Vagina (tissue), 2 donors: ENCODE measurements at regions not wholly inside any gene's neighbourhood (a gene's known extent, or its start where the extent isn't known, plus 50 kb on each side); places are given as distances from the start of the nearest gene placed in this dataset.

Source experiments
- DNase-seq, 2 donors: peaks; one replicate each; pipeline ENCODE4 v3.0.0-alpha.2; 2017; ENCODE audit errors: extremely low spot score in 2 of 2
- H3K27ac ChIP-seq: fragments of 200-600 bp; sonication (generic); one replicate; pipeline ENCODE4 v1.5.1; 2019
- H3K27me3 ChIP-seq: fragments of 200-600 bp; sonication (generic); one replicate; pipeline ENCODE4 v1.5.1; 2019
- H3K36me3 ChIP-seq, 2 donors: fragments of 200-600 bp; sonication (generic); one replicate each; pipeline ENCODE4 v1.5.1; 2017 to 2019
- H3K4me1 ChIP-seq: fragments of 200-600 bp; sonication (generic); one replicate; pipeline ENCODE4 v1.5.1; 2019
- H3K4me3 ChIP-seq, 2 donors: fragments of 200-600 bp; sonication (generic); 1 replicate in 1 of 2; 2 replicates in 1 of 2; pipeline ENCODE4 v1.5.1; 2016 to 2019
- H3K9me3 ChIP-seq: fragments of 200-600 bp; sonication (generic); one replicate; pipeline ENCODE4 v1.5.1; 2019
- POLR2A ChIP-seq, 2 donors: fragments of 450-650 bp; IDR thresholded peaks; one replicate each; pipeline ENCODE4 v1.6.1; 2017; ENCODE audit warnings: antibody characterized with exemption in 2 of 2, mild to moderate bottlenecking in 2 of 2, moderate library complexity in 2 of 2
- POLR2AphosphoS5 ChIP-seq, 2 donors: sonication (generic); formaldehyde crosslinking; IDR thresholded peaks; one replicate each; pipeline ENCODE4 v1.9.0; 2017; ENCODE audit warnings: antibody characterized with exemption in 2 of 2, mild to moderate bottlenecking in 2 of 2, low read depth in 1 of 2; ENCODE audit not compliant: insufficient read depth in 1 of 2
- intact Hi-C: fragments of 100-400 bp; cut with DNase I; formaldehyde crosslinking; loops from one replicate; pipeline ENCODE4 v1.15.1; 2023
- TF ChIP-seq, protein P1 (sequence below), 3 experiments: fragments of 450-650 bp in 2 of 3; fragments of 200-600 bp in 1 of 3; sonication (generic) in 1 of 3; IDR thresholded peaks; one replicate each; pipeline ENCODE4 v1.5.1; 2017 to 2019; ENCODE audit warnings: antibody characterized with exemption in 3 of 3, mild to moderate bottlenecking in 2 of 3, moderate library complexity in 2 of 3

DNA sequence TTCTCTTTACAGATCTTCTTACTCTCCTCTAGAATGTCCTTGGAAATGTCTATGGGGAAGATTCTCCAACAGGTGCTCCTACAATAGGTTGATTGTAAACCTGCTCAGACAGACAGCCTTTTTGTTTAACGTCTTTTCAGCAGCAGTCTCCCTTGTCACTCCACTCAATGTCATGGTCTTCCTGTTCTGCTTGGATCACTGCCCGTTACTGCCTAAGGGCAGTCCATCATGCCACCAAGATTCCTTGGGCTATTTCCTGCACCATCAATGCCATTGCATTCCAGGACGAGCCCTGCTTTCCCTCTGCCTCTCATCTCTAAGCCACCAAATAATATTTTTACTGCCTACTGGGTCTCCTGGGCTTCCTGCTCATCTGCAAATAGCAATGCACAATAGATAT is 97.4 kb upstream of the GALNT5 start:
- Histone ChIP-seq H3K27ac (no peak overlapping the region), H3K4me3 (no peak overlapping the region), H3K9me3 (no peaks in the 10 kb centered on the region), H3K4me1 (no peaks in the 10 kb centered on the region), H3K36me3 (no peaks in the 10 kb centered on the region), H3K27me3 (no peaks in the 10 kb centered on the region)
- DNase-seq = no peak
- TF ChIP-seq POLR2AphosphoS5 (IDR thresholded peaks at IDR 0.05; ENCODE audit: insufficient read depth in 1 of 2, low read depth in 1 of 2) = no peak
- TF ChIP-seq POLR2A (IDR thresholded peaks at IDR 0.05) = no peak
- TF ChIP-seq, protein P1, sequence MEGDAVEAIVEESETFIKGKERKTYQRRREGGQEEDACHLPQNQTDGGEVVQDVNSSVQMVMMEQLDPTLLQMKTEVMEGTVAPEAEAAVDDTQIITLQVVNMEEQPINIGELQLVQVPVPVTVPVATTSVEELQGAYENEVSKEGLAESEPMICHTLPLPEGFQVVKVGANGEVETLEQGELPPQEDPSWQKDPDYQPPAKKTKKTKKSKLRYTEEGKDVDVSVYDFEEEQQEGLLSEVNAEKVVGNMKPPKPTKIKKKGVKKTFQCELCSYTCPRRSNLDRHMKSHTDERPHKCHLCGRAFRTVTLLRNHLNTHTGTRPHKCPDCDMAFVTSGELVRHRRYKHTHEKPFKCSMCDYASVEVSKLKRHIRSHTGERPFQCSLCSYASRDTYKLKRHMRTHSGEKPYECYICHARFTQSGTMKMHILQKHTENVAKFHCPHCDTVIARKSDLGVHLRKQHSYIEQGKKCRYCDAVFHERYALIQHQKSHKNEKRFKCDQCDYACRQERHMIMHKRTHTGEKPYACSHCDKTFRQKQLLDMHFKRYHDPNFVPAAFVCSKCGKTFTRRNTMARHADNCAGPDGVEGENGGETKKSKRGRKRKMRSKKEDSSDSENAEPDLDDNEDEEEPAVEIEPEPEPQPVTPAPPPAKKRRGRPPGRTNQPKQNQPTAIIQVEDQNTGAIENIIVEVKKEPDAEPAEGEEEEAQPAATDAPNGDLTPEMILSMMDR (IDR thresholded peaks at IDR 0.05) = no peak
- intact Hi-C loops = no loop called here

DNA sequence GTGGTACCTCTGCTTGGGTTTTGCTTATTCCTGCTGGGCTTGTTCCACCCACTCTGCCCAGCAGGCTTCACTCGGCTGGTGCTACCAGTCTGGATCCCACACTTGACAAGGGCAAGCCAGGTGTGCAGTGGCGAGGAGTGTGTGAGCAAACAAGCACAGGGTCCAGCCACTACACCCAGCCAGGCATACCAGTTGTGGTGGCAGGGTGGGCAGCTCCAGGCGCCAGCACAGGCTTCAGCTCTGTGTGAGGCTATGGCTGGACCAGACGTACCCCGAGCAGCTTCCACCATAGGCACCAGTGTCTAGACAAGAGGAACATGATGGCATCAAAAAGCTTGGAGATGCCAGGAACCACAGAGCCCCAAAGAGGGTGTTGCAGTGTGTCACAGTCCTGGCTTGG is 93.1 kb upstream of the GALNT5 start:
- no peak overlapping the region for H3K4me3 ChIP-seq
- H3K9me3 ChIP-seq = no peaks in the 10 kb centered on the region
- TF ChIP-seq POLR2A (IDR thresholded peaks at IDR 0.05) (no peak), POLR2AphosphoS5 (IDR thresholded peaks at IDR 0.05; ENCODE audit: insufficient read depth in 1 of 2, low read depth in 1 of 2) (no peak)
- TF ChIP-seq, protein P1 (IDR thresholded peaks at IDR 0.05) = no peak
- no peak overlapping the region for H3K27ac ChIP-seq
- H3K4me1 ChIP-seq = no peaks in the 10 kb centered on the region
- intact Hi-C loops = no loop called here
- no peaks in the 10 kb centered on the region for H3K27me3 ChIP-seq
- H3K36me3 ChIP-seq = no peaks in the 10 kb centered on the region
- no peak for DNase-seq

DNA sequence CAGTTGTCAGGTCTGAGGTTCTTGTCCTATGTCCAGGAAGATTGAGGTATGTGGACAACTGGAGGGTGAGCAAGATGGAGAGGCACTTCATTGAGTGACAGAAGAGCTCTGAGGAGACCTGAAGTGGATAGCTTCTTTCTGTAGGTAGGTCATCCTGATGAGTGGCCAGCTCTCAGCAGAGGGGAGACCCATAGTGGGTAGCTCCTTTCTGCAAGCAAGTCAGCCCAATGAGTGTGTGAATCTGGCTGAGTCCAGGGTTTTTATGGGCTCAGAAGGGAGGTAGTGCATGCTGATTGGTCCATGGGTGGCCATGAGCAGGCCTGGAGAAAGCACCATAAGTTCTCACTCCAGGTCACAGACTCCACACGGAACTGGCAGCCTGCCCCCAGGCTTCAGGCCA is 92.6 kb upstream of the GALNT5 start:
- H3K9me3 ChIP-seq = no peaks in the 10 kb centered on the region
- H3K36me3 ChIP-seq = no peaks in the 10 kb centered on the region
- intact Hi-C loops = no loop called here
- DNase-seq = no peak
- no peaks in the 10 kb centered on the region for H3K27me3 ChIP-seq
- TF ChIP-seq POLR2A (IDR thresholded peaks at IDR 0.05) (no peak), POLR2AphosphoS5 (IDR thresholded peaks at IDR 0.05; ENCODE audit: insufficient read depth in 1 of 2, low read depth in 1 of 2) (no peak)
- TF ChIP-seq, protein P1 (IDR thresholded peaks at IDR 0.05) = no peak
- no peak overlapping the region for H3K4me3 ChIP-seq
- H3K27ac ChIP-seq = no peak overlapping the region
- no peaks in the 10 kb centered on the region for H3K4me1 ChIP-seq

DNA sequence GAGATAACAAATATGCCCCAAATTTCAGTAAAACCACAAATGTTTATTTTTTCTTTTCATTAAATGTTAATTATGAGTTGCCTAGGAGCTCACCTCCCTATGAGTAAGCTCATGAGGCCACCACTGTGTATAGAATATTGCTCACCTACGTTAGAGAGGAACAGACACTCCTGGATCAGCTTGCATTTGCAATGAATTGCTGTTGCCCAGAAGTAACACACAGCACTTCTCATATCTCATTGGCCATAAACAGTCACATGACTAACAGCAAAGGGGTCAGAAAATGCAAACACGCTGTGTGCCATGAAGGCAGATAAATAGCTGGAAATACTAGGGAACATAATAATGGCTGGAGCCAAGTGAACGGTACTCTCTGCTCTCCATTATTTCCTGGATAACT is 89.0 kb upstream of the GALNT5 start:
- no peak for DNase-seq
- no peaks in the 10 kb centered on the region for H3K9me3 ChIP-seq
- no peaks in the 10 kb centered on the region for H3K27me3 ChIP-seq
- no peak overlapping the region for H3K4me3 ChIP-seq
- no peak overlapping the region for H3K27ac ChIP-seq
- H3K36me3 ChIP-seq = no peaks in the 10 kb centered on the region
- H3K4me1 ChIP-seq = peaks cover 6% of the 10 kb centered on the region
- intact Hi-C loops = no loop called here
- TF ChIP-seq, protein P1 (IDR thresholded peaks at IDR 0.05) = no peak

DNA sequence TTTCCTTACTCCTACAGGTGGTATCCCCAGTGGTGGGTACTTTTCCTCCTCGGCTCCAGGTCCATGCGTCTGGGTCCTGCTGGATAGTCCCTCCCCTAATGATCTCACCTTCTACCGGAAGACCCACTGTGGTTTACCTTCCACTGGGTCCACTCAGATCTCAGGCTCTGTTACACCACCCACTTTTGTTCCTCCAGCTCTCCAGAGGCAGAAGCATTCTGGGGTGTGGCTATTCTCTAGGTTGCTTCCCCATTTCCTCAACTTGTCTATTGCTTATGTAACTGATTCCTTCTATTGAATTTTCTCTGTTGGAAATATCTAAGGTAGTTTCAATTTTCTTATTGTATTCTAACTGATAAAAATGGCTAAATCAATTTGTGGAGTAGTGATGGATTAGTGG is 87.6 kb upstream of the GALNT5 start:
- TF ChIP-seq, protein P1 (IDR thresholded peaks at IDR 0.05) = no peak
- TF ChIP-seq POLR2A (IDR thresholded peaks at IDR 0.05) = no peak
- TF ChIP-seq POLR2AphosphoS5 (IDR thresholded peaks at IDR 0.05; ENCODE audit: insufficient read depth in 1 of 2, low read depth in 1 of 2) = no peak
- Histone ChIP-seq H3K27ac (no peak overlapping the region), H3K36me3 (no peaks in the 10 kb centered on the region), H3K4me3 (no peak overlapping the region), H3K4me1 (peaks cover 10% of the 10 kb centered on the region), H3K9me3 (no peaks in the 10 kb centered on the region), H3K27me3 (no peaks in the 10 kb centered on the region)
- intact Hi-C loops = no loop called here
- no peak for DNase-seq
